Suppressor macrophage treated with lipopolysaccharide for 1 hour (primary cell): ENCODE measurements at regions not wholly inside any gene's neighbourhood (a gene's known extent, or its start where the extent isn't known, plus 50 kb on each side); places are given as distances from the start of the nearest gene placed in this dataset.
A peak's percentile ranks its signal among the peaks of the same experiment; 100 is the strongest.

ENCODE experiments used
- DNase-seq, 3 donors: peaks; one replicate each; pipeline ENCODE4 v3.0.0-alpha.2; 2020 to 2022

DNA sequence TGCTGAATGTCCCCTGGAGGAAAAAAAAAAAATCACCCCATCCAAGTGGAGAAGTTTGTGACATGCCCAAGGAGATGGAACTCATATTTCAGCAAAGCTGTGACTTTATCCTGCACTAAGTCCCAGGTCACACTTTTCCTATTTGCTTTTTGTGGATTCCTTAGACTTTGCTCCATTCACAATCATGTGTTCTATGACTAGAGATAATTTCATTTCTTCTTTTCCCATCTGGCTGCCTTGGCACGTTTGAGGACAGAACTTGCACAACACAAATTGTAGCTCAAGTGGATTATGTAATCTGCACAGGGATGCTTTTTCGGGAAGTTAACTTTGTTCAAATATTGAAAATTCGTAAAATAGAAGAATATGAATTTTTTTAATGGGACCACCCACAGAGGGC is 100.7 kb upstream of the PTPN1 start:
- DNase-seq, result peak; percentile 73 to 89 (median 86)

- no peak for DNase-seq
Measured at GRCh38 chr20:50410343-50410742, 99.8 kb upstream of the PTPN1 start.

DNA sequence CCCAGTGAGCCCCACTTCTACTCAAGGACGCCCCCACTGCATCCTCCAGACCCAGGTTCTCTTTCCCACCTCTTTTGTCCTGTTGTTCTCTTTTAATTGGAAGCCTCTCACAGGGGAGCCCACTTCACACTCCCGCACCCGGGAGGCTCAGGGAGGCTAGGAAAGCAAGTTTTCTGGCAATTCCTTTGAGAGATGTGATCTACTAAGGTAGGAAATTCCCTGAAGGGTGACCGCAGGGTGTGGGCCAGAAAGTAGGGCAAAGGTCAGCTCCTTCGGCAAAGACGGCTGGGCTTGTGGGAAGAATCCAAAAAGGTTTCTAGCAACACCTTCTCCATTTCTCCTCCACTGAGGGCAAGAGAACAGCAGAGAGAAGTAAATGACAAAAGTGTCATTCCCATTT is 98.1 kb upstream of the PTPN1 start:
- DNase-seq, result no peak

DNA sequence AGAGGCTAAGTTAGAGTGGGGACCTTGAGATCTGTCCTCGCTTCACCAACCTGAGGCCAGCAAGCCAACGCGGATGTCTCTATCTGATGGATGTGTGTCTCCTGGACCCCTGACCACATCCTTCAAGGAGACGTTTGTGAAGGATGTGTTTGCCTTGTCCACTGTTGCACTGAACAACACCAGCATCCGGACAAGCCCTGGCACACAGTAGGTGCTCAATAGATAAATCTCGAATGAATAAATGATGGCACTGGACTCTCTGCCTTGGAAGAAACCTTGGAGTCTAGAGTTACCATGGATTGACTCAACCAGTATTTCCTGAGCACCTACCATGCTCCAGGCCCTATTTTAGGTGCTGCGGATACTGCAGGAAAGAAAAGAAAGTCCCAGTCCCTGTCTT is 97.7 kb upstream of the PTPN1 start:
- DNase-seq, result no peak

DNA sequence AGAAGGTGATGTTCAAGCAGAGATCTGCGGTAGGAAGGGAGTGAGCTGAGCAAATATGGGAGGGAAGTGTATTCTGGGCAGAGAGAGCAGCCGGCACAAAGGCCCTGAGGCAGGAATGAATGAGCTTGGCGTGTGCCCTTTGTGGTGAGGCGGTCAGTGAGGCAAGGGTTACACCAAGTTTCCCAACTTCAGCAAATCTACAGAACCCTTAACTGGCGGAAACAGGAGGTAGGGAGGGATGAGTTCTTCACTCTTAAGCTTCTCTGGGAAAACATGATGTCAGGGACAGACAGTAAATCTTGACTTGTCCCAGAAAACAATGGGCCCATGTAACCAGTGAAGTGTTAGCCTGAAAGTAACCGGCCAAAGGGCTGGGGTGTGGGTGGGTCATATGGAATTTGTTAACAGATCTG is 97.1 kb upstream of the PTPN1 start:
- peak; percentile 55 to 57 (median 55) for DNase-seq

GRCh38 chr20:50415021-50415515 is 95.1 kb upstream of the PTPN1 start:
- no peak for DNase-seq

- no peak for DNase-seq
Measured at GRCh38 chr20:50415516-50416268, 94.5 kb upstream of the PTPN1 start.

DNA sequence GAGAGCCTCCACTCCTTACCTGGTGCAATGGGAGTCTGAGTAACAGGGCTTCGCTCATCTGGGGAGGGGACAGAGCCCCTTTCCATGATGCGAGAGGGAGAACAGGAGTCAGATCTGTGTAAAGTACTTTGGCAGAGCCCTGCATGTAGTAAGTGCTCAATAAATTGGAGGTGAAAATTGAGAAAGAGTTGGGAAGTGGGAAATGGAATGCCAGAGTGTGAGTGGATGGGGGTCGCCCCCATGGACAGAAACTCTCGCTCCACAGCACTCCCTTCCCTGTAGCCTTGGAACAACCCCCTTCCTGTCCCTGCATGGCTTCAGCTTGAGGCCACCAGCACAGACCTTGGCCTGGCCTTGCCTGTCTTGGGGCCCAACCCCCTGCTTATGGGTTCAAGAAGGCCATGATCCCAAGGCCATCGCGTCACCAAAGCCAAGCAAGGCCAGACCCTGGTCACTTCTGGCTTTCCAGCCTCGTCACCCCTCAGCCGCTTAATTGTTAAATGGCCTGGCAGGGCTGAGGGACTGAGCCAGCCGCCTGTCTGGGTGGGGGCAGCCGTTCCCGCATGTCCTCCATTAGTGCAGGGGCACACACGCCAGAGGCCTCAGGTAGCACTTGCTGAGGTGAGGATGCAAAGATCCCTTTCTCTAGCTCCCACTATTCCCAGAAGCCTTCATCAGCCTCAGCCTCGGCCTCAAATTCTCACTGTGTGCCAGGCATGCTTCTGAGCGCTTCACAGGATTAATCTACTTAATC is 93.7 kb upstream of the PTPN1 start:
- no peak for DNase-seq

DNA sequence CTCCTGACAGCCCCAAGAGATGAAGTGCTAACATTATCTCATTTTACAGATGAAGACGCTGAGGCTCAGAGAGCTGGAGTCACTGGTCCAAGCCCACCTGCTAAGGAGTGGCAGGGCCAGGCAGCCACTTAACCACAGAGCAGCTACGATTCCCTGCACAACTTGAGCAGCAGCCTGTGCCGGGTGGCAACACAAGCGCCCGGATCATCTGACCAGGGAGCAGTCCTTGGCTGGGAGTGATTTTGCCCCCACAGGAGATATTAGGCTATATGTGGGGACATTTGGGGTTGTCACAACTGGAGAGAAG is 93.2 kb upstream of the PTPN1 start:
- DNase-seq, result no peak

- no peak for DNase-seq
Measured at GRCh38 chr20:50417484-50418235, 92.5 kb upstream of the PTPN1 start.

- DNase-seq, result peak in 2 of 3 donors; percentile 15 to 25
Measured at GRCh38 chr20:50418890-50419642, 91.1 kb upstream of the PTPN1 start.

DNA sequence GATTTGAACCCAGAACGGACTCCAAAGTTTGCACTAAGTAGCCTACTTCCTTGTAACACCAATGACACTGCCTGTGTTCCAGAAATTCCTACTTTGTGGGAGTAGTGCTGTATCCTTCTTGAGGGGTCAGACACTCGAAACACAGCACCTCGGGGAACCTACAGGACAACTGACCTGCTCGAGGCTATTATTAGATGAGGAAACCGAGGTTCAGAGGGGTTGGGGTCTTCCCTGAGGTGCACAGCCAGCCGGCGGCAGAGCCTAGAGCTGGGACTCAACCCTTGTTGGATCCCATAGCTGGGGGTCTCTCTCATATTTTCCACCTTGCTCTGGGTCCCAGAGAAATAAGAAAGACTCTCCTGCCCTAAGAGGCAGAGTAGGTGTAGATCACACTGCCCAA is 89.8 kb upstream of the PTPN1 start:
- DNase-seq, result no peak

DNA sequence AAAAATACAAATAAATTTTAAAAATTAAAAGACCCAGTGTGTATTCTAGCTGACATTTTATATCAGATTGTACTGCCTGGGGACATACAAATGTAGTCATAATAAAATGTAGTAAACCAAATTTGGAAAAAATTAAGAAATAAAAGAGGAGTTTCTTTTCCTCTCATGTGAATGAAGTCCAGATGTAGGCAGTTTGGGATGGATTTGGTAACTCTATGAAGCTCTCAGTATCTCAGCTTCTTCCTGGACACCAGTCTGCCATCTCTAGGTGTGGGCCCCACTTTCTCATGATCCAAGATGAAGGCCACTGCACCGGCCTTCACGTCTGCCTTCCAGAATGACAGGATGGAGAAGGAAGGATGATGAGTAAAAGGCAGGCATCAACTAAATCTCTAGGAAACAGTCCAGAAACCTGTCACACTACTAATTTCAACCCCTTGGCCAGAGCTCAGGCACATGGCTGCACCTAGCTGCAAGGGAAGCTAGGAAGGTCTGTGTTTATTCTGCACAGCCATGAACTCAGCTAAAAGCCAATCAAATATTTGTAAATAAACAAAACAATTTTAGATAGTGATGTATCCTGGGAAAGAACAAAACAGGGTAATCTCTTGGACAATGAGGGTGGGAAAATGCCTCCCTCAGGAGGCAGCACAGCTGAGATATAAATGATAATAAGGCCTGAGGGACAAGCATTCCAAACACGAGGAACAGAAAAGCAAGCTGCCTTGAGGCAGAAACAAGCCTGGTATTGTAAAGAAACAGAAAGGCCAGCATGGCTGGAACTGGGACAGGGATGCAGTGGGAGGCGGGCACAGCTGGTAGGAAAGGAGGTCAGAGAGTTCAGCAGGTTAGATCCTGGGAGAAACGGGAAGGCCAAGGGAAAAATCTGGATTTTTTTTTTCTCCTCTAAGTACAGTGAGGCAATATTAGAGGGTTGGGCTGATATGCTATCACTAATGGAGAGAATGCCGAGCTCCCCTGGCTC is 88.5 kb upstream of the PTPN1 start:
- no peak for DNase-seq

GRCh38 chr20:50423758-50424157 is 86.4 kb upstream of the PTPN1 start:
- DNase-seq, result no peak

GRCh38 chr20:50425076-50425475 is 85.1 kb upstream of the PTPN1 start:
- peak; percentile 49 to 58 (median 51) for DNase-seq

DNA sequence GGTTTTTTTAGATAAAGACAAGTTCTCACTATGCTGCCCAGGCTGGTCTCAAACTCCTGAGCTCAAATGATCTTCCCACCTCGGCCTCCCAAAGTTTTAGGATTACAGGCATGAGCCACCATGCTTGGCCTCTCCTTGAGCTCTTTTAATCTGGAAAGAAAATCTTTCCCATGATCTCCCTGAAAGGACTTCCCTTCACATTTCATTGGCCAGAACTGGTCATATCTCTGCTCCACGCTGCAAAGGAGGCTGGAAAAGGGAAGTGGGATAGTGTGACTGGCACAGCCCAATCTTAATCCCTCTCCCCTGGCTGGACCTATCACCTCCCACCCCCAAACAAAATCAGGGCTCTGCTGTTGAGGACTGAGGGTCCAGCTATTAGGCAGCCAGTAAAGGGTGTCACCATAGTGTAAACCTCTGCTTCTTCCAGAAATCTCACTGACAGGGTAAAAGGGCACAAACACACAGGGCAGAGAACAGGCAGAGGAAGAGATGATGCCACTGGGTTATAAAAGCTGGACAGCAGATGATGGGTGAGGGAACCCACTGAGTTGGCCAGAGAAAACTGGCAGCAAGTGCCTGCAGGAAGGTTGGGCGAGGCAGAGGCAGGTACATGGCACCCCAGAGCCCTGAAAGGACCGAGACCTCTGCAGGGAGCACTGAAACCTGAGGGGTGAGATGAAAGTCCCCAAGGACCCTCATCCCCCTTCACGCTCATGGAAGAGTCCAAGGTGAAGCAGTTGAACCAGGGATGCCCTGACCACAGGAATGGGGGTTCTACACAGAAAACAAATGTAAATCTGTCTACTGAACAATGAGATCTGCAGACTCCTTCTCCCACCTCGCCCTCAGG is 83.1 kb upstream of the PTPN1 start:
- DNase-seq, result peak; percentile 60 to 68 (median 67)

DNA sequence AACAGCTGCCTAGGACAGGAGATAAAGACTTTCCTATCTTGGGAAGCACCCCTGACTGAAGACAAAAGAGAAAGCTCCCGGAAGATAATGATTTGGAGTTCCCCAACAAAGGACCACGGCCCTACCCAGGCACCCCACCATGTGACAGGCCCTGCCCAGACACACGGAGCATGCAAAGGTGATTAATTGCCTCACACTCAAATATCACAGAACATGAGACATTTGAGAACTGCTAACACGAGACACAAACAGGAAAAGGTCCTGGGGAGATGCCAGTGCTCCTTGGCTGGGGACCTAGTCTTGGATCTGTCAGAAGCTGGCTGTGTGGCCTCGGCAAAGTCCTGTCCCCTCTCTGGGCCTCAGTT is 82.5 kb upstream of the PTPN1 start:
- peak in 1 of 3 donors; percentile 20 for DNase-seq

- DNase-seq, result no peak
Measured at GRCh38 chr20:50428097-50428828, 81.9 kb upstream of the PTPN1 start.

- no peak for DNase-seq
Measured at GRCh38 chr20:50429412-50429811, 80.8 kb upstream of the PTPN1 start.

DNA sequence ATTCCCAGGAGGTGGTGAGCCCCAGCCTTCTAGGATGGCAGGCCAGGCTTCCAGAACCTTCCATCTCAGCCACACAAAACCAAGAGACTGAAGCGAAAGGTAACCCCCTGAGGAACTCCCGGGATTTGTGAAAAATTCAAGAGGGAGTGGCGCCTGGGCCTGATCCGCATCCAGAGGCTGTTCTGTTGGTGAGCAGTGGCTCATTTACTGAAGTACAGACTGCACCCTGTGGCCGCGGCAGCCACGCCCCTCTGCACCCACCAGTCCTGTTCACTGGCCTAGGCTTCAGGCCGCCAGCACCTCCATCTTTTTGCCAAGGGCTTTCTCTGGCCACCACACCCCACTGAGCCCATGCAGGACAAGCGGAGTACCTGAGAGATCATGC is 79.1 kb upstream of the PTPN1 start:
- no peak for DNase-seq
